Mesendoderm (in vitro differentiated cells): ENCODE measurements at regions not wholly inside any gene's neighbourhood (a gene's known extent, or its start where the extent isn't known, plus 50 kb on each side); places are given as distances from the start of the nearest gene placed in this dataset.
"Not testable (repeated sequence)": the region's sequence is repeated elsewhere in the genome, so short reads cannot be mapped to it uniquely, and the experiment has no call there.

ENCODE experiments used
- DNase-seq: peaks from one replicate; pipeline ENCODE4 v3.0.0; 2013
- H2AK5ac ChIP-seq: 2 replicates; pipeline ENCODE4 v1.6.1; 2013; ENCODE audit warnings: low read length, inconsistent platforms
- H2BK120ac ChIP-seq: 2 replicates; pipeline ENCODE4 v1.6.1; 2013; ENCODE audit warnings: low read depth, mild to moderate bottlenecking, low read length, moderate library complexity, mixed read lengths
- H2BK15ac ChIP-seq: replicated peaks from 2 replicates; pipeline ENCODE4 v1.6.1; 2013; ENCODE audit warnings: low read depth, mild to moderate bottlenecking, moderate library complexity
- H2BK5ac ChIP-seq: 2 replicates; pipeline ENCODE4 v1.6.1; 2013; ENCODE audit warnings: low read length, inconsistent platforms
- H3K18ac ChIP-seq: 2 replicates; pipeline ENCODE4 v1.6.1; 2013; ENCODE audit warnings: mild to moderate bottlenecking, low read length, mixed read lengths
- H3K23ac ChIP-seq: one replicate; pipeline ENCODE4 v1.6.1; 2013; ENCODE audit warnings: low read length
- H3K27ac ChIP-seq: 2 replicates; pipeline ENCODE4 v1.5.1; 2013; ENCODE audit warnings: low read depth, mild to moderate bottlenecking, inconsistent platforms, low read length, moderate library complexity
- H3K27me3 ChIP-seq: 2 replicates; pipeline ENCODE4 v1.6.1; 2013; ENCODE audit warnings: low read length, control low read depth, mild to moderate bottlenecking, inconsistent platforms; ENCODE audit not compliant: insufficient read depth, poor library complexity
- H3K36me3 ChIP-seq: 2 replicates; pipeline ENCODE4 v1.6.1; 2013; ENCODE audit warnings: low read length, inconsistent platforms; ENCODE audit not compliant: control insufficient read depth, insufficient read depth
- H3K4ac ChIP-seq: one replicate; pipeline ENCODE4 v1.6.1; 2013; ENCODE audit warnings: low read depth, mild to moderate bottlenecking, low read length, moderate library complexity
- H3K4me1 ChIP-seq: 2 replicates; pipeline ENCODE4 v1.6.1; 2013; ENCODE audit warnings: low read depth, low read length, inconsistent platforms; ENCODE audit not compliant: control insufficient read depth
- H3K4me2 ChIP-seq: 2 replicates; pipeline ENCODE4 v1.6.1; 2013; ENCODE audit warnings: low read length
- H3K4me3 ChIP-seq: 2 replicates; pipeline ENCODE4 v1.5.1; 2013; ENCODE audit warnings: mild to moderate bottlenecking, low read length
- H3K56ac ChIP-seq: one replicate; pipeline ENCODE4 v1.6.1; 2013; ENCODE audit warnings: low read length
- H3K79me1 ChIP-seq: 2 replicates; pipeline ENCODE4 v1.6.1; 2013; ENCODE audit warnings: low read length, inconsistent platforms
- H3K79me2 ChIP-seq: 2 replicates; pipeline ENCODE4 v1.6.1; 2013; ENCODE audit warnings: mild to moderate bottlenecking, low read length; ENCODE audit not compliant: control insufficient read depth, insufficient read depth
- H3K9ac ChIP-seq: 2 replicates; pipeline ENCODE4 v1.6.1; 2013; ENCODE audit warnings: low read length, inconsistent platforms
- H4K5ac ChIP-seq: one replicate; pipeline ENCODE4 v1.6.1; 2013; ENCODE audit warnings: low read length
- H4K8ac ChIP-seq: one replicate; pipeline ENCODE4 v1.6.1; 2013; ENCODE audit warnings: low read depth, mild to moderate bottlenecking, control low read depth, low read length, moderate library complexity
- WGBS: extraction: QIAGEN DNeasy Blood & Tissue Kit; methylation state at CpG from one replicate; pipeline ENCODE4 v1.1.7; 2013; ENCODE audit warnings: low lambda C conversion rate, missing lambda C conversion rate; ENCODE audit not compliant: insufficient coverage; ENCODE audit errors: extremely low coverage; 5-methylcytosine and 5-hydroxymethylcytosine counted together

DNA sequence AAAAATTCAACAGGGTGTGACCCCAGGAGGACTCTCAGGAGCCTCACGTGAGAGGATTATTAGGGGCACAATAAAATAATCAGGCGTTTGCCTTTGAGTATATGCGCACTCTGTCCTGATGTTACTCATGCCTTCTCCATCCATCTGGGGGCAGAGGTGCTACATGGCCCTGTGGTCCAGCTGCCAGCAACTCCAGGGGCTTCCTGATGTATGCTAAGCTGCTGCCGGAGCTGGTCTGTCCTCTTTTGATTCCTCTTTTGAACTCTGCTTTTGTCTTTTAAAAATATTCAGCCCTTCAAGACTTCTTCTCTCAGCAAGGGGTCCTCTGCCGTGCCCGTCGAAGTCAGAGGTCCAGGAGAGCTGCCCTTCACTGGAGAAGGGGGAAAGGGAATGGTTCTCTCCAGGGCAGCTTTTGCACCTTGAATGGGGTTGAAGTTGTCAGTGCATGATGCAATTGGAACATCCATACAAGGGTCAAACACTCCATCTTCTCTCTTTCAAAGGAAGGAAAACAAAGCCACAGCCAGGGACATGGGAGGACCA, 431.4 kb downstream of the SHISA9 start:
- Histone ChIP-seq H3K27ac (no peak overlapping the region), H3K23ac (no peak overlapping the region), H2BK15ac (peak overlapping the region; percentile 3), H3K79me2 (no peaks in the 10 kb centered on the region), H2AK5ac (peak overlapping the region; percentile 52), H2BK5ac (peak overlapping the region; percentile 47), H4K8ac (no peak overlapping the region), H3K56ac (peak overlapping the region; percentile 29), H3K4ac (peak overlapping the region; percentile 85), H2BK120ac (no peak overlapping the region), H3K18ac (peak overlapping the region; percentile 85), H3K79me1 (no peaks in the 10 kb centered on the region), H3K36me3 (no peaks in the 10 kb centered on the region), H3K27me3 (no peaks in the 10 kb centered on the region), H4K5ac (peak overlapping the region; percentile 24), H3K4me1 (no peaks in the 10 kb centered on the region), H3K9ac (no peak overlapping the region), H3K4me2 (no peak overlapping the region), H3K4me3 (no peak overlapping the region)
- no CpG with 5 or more reads among the region's 7 CpGs for WGBS
- peak; percentile 33 for DNase-seq

DNA sequence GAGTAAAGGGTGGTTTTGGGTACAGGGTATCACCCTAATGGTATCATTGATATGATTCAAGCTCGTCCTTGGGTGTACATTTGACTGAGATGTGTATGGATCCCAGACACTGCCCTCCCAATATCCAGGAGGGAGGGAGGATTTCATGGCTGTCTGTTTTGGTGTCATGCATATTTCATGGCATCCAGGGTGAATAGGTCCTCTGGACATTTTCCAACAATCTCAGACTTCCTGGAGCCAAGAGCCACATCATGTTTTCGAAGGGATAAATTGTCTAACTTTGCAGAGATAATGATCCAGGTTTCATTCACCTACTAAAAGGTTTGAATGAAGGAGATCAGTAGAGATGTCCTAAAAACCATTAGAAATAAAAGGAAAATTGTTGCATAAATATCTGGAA, 431.9 kb downstream of the SHISA9 start:
- no peak overlapping the region for H4K8ac ChIP-seq
- H3K27ac ChIP-seq, result no peak overlapping the region
- H3K4me3 ChIP-seq, result no peak overlapping the region
- no peaks in the 10 kb centered on the region for H3K27me3 ChIP-seq
- H2BK120ac ChIP-seq, result no peak overlapping the region
- peak overlapping the region; percentile 85 for H3K18ac ChIP-seq
- peak overlapping the region; percentile 6 for H3K56ac ChIP-seq
- H3K79me1 ChIP-seq, result no peaks in the 10 kb centered on the region
- no CpG with 5 or more reads among the region's 2 CpGs for WGBS
- no peak overlapping the region for H3K9ac ChIP-seq
- H2BK5ac ChIP-seq, result no peak overlapping the region
- H3K79me2 ChIP-seq, result no peaks in the 10 kb centered on the region
- H3K36me3 ChIP-seq, result no peaks in the 10 kb centered on the region
- H3K4ac ChIP-seq, result peak overlapping the region; percentile 76
- DNase-seq, result no peak
- H4K5ac ChIP-seq, result no peak overlapping the region
- peak overlapping the region; percentile 25 for H2BK15ac ChIP-seq
- H3K23ac ChIP-seq, result no peak overlapping the region
- no peaks in the 10 kb centered on the region for H3K4me1 ChIP-seq
- H3K4me2 ChIP-seq, result no peak overlapping the region
- no peak overlapping the region for H2AK5ac ChIP-seq

DNA sequence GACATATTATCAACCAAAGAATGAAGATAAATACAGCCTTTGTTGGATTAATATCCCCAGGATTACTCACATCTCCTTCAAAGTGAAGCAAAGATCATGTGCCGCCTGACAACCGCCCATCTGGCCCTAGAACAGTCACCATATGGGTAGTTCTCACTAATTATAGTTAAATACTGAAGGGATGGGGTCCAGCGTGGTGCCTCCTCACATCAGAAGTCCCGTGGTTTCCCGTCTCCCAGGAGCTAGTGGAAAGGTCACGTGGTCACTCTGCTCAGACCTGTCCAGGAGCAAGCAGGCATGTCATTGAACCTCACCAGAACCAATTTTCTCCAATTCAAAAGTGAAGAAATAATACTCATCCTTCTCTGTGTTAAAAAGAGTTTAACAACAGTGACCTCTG, 434.5 kb downstream of the SHISA9 start:
- Histone ChIP-seq H3K4me3 (no peak overlapping the region), H3K56ac (no peak overlapping the region), H2BK5ac (no peak overlapping the region), H3K79me1 (no peaks in the 10 kb centered on the region), H3K18ac (no peak overlapping the region), H3K27ac (no peak overlapping the region), H2AK5ac (no peak overlapping the region), H3K27me3 (no peaks in the 10 kb centered on the region), H4K5ac (no peak overlapping the region), H3K4me1 (no peaks in the 10 kb centered on the region), H2BK15ac (no peak overlapping the region), H4K8ac (no peak overlapping the region), H3K4ac (no peak overlapping the region), H3K9ac (no peak overlapping the region), H3K4me2 (no peak overlapping the region), H3K23ac (no peak overlapping the region), H3K79me2 (no peaks in the 10 kb centered on the region), H2BK120ac (no peak overlapping the region), H3K36me3 (no peaks in the 10 kb centered on the region)
- no peak for DNase-seq
- WGBS, result no CpG with 5 or more reads among the region's 6 CpGs

DNA sequence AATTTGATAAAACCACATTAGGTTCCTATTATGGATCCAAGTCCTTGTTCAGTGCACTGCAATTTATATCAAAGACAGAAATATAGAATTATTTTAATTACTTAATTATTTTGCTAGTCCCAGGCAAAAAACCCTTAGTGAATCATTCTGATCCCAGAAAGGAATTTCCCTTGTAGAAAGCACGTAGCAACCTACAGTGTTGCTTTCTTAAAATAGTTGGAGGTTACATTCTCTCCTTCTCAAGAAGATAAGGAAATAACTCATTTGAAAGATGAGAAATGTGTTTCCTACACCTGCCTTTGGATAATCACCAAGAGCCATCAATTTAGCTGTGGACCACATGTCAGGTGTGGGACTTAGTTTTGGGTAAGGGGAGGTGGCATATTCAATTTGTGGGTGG, 434.9 kb downstream of the SHISA9 start:
- no peak overlapping the region for H3K4ac ChIP-seq
- no peak overlapping the region for H3K18ac ChIP-seq
- no peaks in the 10 kb centered on the region for H3K36me3 ChIP-seq
- no peak overlapping the region for H3K23ac ChIP-seq
- H2BK120ac ChIP-seq, result no peak overlapping the region
- no peaks in the 10 kb centered on the region for H3K4me1 ChIP-seq
- no peak overlapping the region for H4K8ac ChIP-seq
- no peaks in the 10 kb centered on the region for H3K79me2 ChIP-seq
- no peak overlapping the region for H4K5ac ChIP-seq
- H3K27ac ChIP-seq, result no peak overlapping the region
- H3K9ac ChIP-seq, result no peak overlapping the region
- no peak overlapping the region for H2BK5ac ChIP-seq
- H2AK5ac ChIP-seq, result peak overlapping the region; percentile 79
- no peaks in the 10 kb centered on the region for H3K27me3 ChIP-seq
- H3K4me2 ChIP-seq, result no peak overlapping the region
- H3K79me1 ChIP-seq, result no peaks in the 10 kb centered on the region
- no peak overlapping the region for H3K56ac ChIP-seq
- H3K4me3 ChIP-seq, result no peak overlapping the region
- H2BK15ac ChIP-seq, result no peak overlapping the region
- no peak for DNase-seq
- no CpG with 5 or more reads among the region's 1 CpG for WGBS

DNA sequence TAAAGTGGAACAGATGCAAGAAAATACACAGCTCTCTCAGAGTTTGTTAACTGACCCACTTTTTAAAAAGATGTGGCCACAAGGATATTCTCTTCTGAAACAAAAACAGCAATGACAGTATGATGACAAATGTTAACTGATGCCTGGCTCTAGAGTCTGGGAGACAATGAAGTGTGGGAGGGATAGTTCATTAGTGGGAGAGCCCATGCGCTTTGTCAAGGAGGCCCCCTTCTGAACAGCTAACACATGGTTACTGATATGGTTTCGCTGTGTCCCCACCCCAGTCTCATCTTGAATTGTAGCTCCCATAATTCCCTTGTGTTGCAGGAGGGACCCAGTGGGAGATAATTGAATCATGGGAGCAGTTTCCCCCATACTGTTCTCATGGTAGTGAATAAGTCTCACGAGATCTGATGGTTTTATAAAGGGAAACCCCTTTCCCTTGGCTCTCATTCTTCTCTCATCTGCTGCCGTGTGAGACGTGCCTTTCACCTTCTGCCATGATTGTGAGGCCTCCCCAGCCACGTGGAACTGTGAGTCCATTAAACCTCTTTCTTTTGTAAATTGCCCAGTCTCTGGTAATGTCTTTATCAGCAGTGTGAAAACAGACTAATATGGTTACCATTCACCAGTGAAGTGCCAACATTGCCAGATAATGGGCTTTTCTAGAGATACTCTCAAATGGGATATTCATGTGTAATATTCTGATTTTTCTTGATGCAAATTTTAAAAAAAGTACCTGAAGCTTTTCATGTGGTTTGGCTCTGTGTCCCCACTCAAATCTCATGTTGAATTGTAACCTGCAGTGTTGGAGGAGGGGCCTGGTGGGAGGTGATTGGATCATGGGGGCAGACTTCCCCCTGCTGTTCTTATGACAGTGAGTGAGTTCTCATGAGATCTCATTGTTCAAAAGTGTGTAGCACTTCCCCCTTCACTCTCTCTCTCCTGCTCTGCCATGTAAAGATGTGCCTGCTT, 435.8 kb downstream of the SHISA9 start:
- not testable (repeated sequence) for DNase-seq, H3K79me2 ChIP-seq
- no CpG with 5 or more reads among the region's 6 CpGs for WGBS

More for the DNA sequence above, 435.8 kb downstream of the SHISA9 start:
- not testable (repeated sequence) for H3K4me2 ChIP-seq, H3K56ac ChIP-seq, H3K4ac ChIP-seq, H2AK5ac ChIP-seq, H3K36me3 ChIP-seq, H3K9ac ChIP-seq, H3K27me3 ChIP-seq, H2BK15ac ChIP-seq, H4K5ac ChIP-seq, H3K4me1 ChIP-seq, H4K8ac ChIP-seq, H3K79me1 ChIP-seq, H3K4me3 ChIP-seq, H2BK5ac ChIP-seq, H3K23ac ChIP-seq, H3K27ac ChIP-seq
- Histone ChIP-seq H3K18ac (peak overlapping the region; percentile 12), H2BK120ac (peak overlapping the region; percentile 23)
